Right lobe of liver (tissue), 6 donors: ENCODE measurements at regions not wholly inside any gene's neighbourhood (a gene's known extent, or its start where the extent isn't known, plus 50 kb on each side); places are given as distances from the start of the nearest gene placed in this dataset.
"Not testable (repeated sequence)": the region's sequence is repeated elsewhere in the genome, so short reads cannot be mapped to it uniquely, and the experiment has no call there.

Experiments used
- ATAC-seq, 4 donors: fragments of 200-7000 bp; cut with Tn5 transposase; one replicate each; pipeline ENCODE4 v1.9.1; 2020; ENCODE audit warnings: mild to moderate bottlenecking in 4 of 4, moderate library complexity in 4 of 4
- DNase-seq, 3 donors: peaks; one replicate each; pipeline ENCODE4 v3.0.0-alpha.2; 2020
- H3K27ac ChIP-seq, 3 donors: fragments of 200-600 bp; one replicate each; pipeline ENCODE4 v1.8.0; 2022
- H3K27me3 ChIP-seq, 2 donors: fragments of 200-600 bp; one replicate each; pipeline ENCODE4 v1.8.0; 2022
- H3K36me3 ChIP-seq, 4 donors: fragments of 200-600 bp; sonication (generic) in 1 of 4; one replicate each; pipeline versions ENCODE4 v1.5.1 to v1.8.0; 2017 to 2022; ENCODE audit warnings: control low read depth in 1 of 4
- H3K4me1 ChIP-seq, 4 donors: fragments of 200-600 bp; sonication (generic) in 1 of 4; one replicate each; pipeline versions ENCODE4 v1.5.1 to v1.8.0; 2017 to 2022; ENCODE audit warnings: control low read depth in 1 of 4
- H3K4me3 ChIP-seq, 3 donors: fragments of 200-600 bp; one replicate each; pipeline ENCODE4 v1.8.0; 2022
- H3K9me3 ChIP-seq, 4 donors: fragments of 200-600 bp; sonication (generic) in 1 of 4; one replicate each; pipeline versions ENCODE4 v1.5.1 to v1.8.0; 2017 to 2022; ENCODE audit warnings: control low read depth in 1 of 4
- POLR2A ChIP-seq: fragments of 450-650 bp; IDR thresholded peaks from one replicate; pipeline ENCODE4 v1.6.1; 2017; ENCODE audit warnings: antibody characterized with exemption, mild to moderate bottlenecking
- WGBS: methylation state at CpG from one replicate; pipeline ENCODE4 v1.1.6; 2018; ENCODE audit warnings: low coverage, low lambda C conversion rate; ENCODE audit not compliant: insufficient coverage; ENCODE audit errors: missing lambda C conversion rate; 5-methylcytosine and 5-hydroxymethylcytosine counted together
- intact Hi-C, 2 donors: fragments of 100-400 bp; cut with DNase I; formaldehyde crosslinking; loops; one replicate each; pipeline versions ENCODE4 v1.11.2 to v1.14.1; 2022
- TF ChIP-seq, protein P1 (sequence below), 4 donors: fragments of 200-600 bp in 3 of 4; fragments of 450-650 bp in 1 of 4; IDR thresholded peaks; one replicate each; pipeline versions ENCODE4 v1.5.1 to v1.8.0; 2016 to 2022; ENCODE audit warnings: antibody characterized with exemption in 4 of 4, mild to moderate bottlenecking in 2 of 4
- donor health status: DM: no; HTN: yes; CAD: no.
- donor health status: DM: no; HTN: no; CAD: no.
- donor health status: DM: no; HTN: no; CAD: no.
- donor health status: DM: no; HTN: yes; CAD: no.
- donor health status: DM: no; HTN: yes; CAD: no.

DNA sequence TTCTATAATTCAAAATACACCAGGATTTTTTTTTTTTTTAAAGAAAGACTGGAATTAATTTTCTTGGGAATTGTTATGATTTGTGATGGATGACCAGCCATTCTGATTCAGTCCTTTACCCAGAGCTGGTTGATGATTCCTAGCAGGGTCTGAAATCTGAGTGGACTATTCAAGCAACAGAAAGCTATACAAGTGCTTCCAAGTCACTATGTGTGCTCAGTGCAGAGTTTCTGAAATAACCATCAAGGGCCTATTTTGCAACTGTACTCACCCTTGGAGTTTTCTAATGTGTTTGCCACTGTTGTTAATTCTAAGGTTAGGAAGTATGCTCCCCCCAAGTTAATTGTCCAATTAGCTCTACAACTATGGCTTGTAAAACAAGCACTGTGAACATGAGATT is 137.7 kb upstream of the RAPGEF2 start:
- no peak for ATAC-seq
- Histone ChIP-seq H3K36me3 (no peaks in the 10 kb centered on the region), H3K9me3 (no peaks in the 10 kb centered on the region), H3K4me1 (no peaks in the 10 kb centered on the region), H3K27me3 (no peaks in the 10 kb centered on the region), H3K4me3 (no peak overlapping the region), H3K27ac (no peak overlapping the region)
- TF ChIP-seq, protein P1, sequence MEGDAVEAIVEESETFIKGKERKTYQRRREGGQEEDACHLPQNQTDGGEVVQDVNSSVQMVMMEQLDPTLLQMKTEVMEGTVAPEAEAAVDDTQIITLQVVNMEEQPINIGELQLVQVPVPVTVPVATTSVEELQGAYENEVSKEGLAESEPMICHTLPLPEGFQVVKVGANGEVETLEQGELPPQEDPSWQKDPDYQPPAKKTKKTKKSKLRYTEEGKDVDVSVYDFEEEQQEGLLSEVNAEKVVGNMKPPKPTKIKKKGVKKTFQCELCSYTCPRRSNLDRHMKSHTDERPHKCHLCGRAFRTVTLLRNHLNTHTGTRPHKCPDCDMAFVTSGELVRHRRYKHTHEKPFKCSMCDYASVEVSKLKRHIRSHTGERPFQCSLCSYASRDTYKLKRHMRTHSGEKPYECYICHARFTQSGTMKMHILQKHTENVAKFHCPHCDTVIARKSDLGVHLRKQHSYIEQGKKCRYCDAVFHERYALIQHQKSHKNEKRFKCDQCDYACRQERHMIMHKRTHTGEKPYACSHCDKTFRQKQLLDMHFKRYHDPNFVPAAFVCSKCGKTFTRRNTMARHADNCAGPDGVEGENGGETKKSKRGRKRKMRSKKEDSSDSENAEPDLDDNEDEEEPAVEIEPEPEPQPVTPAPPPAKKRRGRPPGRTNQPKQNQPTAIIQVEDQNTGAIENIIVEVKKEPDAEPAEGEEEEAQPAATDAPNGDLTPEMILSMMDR (IDR thresholded peaks at IDR 0.05): no peak
- TF ChIP-seq POLR2A: no peak
- intact Hi-C loops: no loop called here
- no peak for DNase-seq

DNA sequence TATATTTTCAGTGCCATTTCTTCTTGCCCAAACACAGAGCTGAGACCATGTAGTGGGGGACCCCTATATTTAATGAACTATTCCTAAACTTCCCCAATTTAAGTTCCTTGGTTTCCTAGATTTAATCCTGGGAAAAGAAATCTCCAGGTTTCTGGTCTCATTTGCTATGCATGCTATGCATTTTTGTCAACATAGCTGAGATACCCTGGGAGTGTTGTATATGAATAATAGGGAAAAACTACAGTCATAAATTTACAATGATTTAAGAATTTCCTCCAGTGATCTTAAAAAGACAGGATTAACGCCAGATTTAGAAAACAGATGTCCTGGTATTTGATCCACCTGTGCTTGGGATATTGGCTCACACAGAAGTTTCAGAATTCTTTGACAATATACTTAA is 136.8 kb upstream of the RAPGEF2 start:
- Histone ChIP-seq H3K27me3 (no peaks in the 10 kb centered on the region), H3K36me3 (no peaks in the 10 kb centered on the region), H3K27ac (no peak overlapping the region), H3K9me3 (no peaks in the 10 kb centered on the region), H3K4me3 (no peak overlapping the region), H3K4me1 (no peaks in the 10 kb centered on the region)
- no peak for TF ChIP-seq POLR2A
- TF ChIP-seq, protein P1 (IDR thresholded peaks at IDR 0.05): no peak
- ATAC-seq: no peak
- no peak for DNase-seq
- WGBS: 75% methylated on average over 1 of the region's 1 CpG
- intact Hi-C loops: no loop called here

DNA sequence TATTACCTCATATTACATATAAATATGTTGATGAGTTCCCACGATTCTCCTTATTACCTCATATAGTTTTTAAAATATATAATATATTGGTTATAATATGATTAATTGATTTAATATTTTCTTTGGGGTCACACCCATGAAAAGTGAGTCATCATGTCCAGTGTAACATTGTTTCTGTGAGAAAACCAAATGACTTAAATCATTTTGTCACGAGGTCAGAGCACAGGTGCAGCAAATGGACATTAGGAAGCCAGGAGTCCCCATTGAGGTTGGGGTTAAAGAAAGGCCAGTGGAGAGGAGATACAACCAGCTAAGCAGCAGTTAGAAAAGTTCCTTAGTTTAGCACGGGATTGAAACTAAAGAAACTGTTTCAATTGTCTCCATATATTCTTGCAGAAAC is 133.9 kb upstream of the RAPGEF2 start:
- no peaks in the 10 kb centered on the region for H3K4me1 ChIP-seq
- 72% methylated on average over 3 of the region's 3 CpGs for WGBS
- no peak for ATAC-seq

DNA sequence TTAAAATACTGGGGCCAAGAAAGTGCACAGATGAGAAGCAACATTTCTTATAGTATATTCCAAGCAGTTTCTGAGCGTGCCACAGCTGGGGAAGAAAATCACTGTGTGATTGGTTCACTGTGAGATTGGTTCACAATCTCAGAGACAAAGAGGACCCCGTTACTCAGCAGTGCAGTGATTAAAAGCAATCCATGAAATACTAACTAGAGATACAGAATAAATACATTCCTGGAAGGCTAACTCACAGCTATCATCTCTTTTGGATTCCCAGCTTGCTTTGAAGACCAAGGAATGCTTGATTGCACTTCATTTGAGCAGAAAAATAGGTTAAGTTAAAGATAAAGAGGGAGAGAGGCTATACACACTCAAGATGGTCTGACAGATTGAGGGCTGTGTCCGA is 132.1 kb upstream of the RAPGEF2 start:
- WGBS: 66% methylated on average over 3 of the region's 3 CpGs
- Histone ChIP-seq H3K4me3 (no peak overlapping the region), H3K4me1 (no peaks in the 10 kb centered on the region), H3K27ac (no peak overlapping the region), H3K36me3 (no peaks in the 10 kb centered on the region), H3K27me3 (no peaks in the 10 kb centered on the region), H3K9me3 (no peaks in the 10 kb centered on the region)
- no peak for TF ChIP-seq POLR2A
- TF ChIP-seq, protein P1 (IDR thresholded peaks at IDR 0.05): no peak
- intact Hi-C loops: no loop called here
- ATAC-seq: no peak
- DNase-seq: no peak

More for the DNA sequence above, 133.9 kb upstream of the RAPGEF2 start:
- Histone ChIP-seq H3K27ac (no peak overlapping the region), H3K9me3 (no peaks in the 10 kb centered on the region), H3K36me3 (no peaks in the 10 kb centered on the region), H3K27me3 (no peaks in the 10 kb centered on the region), H3K4me3 (no peak overlapping the region)
- TF ChIP-seq POLR2A: no peak
- TF ChIP-seq, protein P1 (IDR thresholded peaks at IDR 0.05): no peak
- no peak for DNase-seq
- intact Hi-C loops: no loop called here

DNA sequence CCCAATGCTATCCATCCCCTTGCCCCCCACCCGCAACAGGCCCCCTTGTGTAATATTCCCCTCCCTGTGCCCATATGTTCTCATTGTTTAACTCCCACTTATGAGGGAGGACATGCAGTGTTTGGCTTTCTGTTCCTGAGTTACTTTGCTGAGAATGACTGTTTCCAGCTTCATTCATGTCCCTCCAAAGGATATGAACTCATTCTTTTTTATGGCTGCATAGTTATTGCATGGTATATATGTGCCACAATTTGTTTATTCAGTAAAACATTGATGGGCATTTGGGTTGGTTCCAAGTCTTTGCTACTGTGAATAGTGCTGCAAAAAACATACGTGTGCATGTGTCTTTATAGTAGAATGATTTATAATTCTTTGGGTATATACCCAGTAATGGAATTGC is 128.4 kb upstream of the RAPGEF2 start:
- H3K4me1 ChIP-seq, H3K4me3 ChIP-seq, H3K27me3 ChIP-seq, H3K36me3 ChIP-seq, DNase-seq, intact Hi-C loops, H3K27ac ChIP-seq, H3K9me3 ChIP-seq, ATAC-seq: not testable (repeated sequence)
- 89% methylated on average over 2 of the region's 2 CpGs for WGBS

DNA sequence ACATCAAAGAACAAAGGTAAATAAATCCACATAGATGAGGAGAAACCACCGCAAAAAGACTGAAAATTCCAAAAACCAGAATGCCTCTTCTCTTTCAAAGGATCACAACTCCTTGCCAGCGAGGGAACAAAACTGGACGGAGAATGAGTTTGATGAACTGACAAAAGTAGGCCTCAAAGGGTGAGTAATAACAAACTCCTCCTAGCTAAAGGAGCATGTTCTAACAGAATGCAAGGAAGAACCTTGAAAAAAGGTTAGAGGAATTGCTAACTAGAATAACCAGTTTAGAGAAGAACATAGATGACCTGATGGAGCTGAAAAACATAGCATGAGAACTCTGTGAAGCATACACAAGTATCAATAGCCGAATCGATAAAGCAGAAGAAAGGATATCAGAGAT is 122.2 kb upstream of the RAPGEF2 start:
- H3K27me3 ChIP-seq, intact Hi-C loops, H3K27ac ChIP-seq, DNase-seq, H3K4me1 ChIP-seq, H3K36me3 ChIP-seq, H3K9me3 ChIP-seq, H3K4me3 ChIP-seq, ATAC-seq: not testable (repeated sequence)
- WGBS: 88% methylated on average over 5 of the region's 5 CpGs
